22Rv1 (cell line): ENCODE measurements at regions not wholly inside any gene's neighbourhood (a gene's known extent, or its start where the extent isn't known, plus 50 kb on each side); places are given as distances from the start of the nearest gene placed in this dataset.
A peak's percentile ranks its signal among the peaks of the same experiment; 100 is the strongest.

Source experiments
- H3K27ac ChIP-seq: fragments of 450-650 bp; 2 replicates; pipeline ENCODE4 v1.5.1; 2017
- CTCF ChIP-seq: fragments of 450-650 bp; IDR thresholded peaks from 2 replicates; pipeline ENCODE4 v1.5.1; 2017; ENCODE audit warnings: mild to moderate bottlenecking
- ZFX ChIP-seq: fragments of 450-650 bp; IDR thresholded peaks from 2 replicates; pipeline ENCODE4 v1.6.1; 2017; ENCODE audit warnings: antibody characterized with exemption, borderline replicate concordance

GRCh38 chr6:91704531-91704930 lies 1117.7 kb upstream of the MAP3K7 start:
- H3K27ac ChIP-seq: no peak overlapping the region

DNA sequence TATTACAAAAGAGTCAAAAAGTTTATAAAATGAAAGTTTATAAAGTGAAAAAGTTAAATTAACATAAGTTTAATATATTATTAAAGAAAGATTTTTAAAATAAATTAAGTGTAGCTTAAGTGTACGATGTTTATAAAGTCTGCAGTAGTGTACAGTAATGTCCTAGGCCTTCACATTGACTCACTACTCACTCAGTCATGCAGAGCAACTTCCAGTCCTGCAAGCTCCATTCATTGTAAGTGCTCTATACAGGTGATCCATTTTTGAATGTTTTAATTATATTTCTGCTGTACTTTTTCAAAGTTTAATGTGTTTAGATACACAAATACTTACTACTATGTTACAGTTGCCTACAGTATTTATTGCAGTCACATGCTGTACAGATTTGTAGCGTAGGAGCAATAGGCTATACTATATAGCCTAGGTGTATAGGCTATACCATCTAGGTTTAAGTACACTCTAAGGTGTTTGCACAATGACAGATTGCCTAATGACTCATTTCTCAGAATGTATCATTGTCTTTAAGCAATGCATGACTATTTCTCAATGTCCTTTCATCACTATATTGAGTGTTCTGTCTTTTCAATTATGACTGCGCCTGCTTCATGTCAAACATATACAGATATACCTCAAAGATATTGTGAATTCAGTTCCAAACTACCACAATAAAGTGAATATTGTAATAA lies 1110.3 kb upstream of the MAP3K7 start:
- no peak overlapping the region for H3K27ac ChIP-seq
- no peak for TF ChIP-seq ZFX
- no peak for TF ChIP-seq CTCF

More at GRCh38 chr6:91704531-91704930, 1117.7 kb upstream of the MAP3K7 start:
- TF ChIP-seq ZFX: no peak
- no peak for TF ChIP-seq CTCF

DNA sequence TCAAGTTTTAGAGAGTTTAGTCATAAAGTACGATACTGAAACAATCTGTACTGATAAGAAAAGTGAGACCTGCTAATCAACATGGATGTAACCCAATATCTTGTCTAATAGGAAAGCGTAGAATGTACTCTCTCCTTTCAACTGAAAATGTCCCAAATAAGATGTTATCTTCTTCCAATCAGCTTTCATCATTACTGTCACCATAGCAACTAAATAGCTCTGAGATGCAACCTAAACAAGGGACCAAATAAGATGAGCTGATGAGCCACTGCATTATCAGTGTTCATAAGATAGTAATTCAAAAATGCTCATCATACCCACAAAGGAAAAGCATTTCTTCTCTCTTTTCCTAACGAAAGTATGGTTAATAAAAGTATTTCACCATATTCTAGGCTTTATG lies 1108.3 kb upstream of the MAP3K7 start:
- TF ChIP-seq ZFX (no peak), CTCF (no peak)
- no peak overlapping the region for H3K27ac ChIP-seq

DNA sequence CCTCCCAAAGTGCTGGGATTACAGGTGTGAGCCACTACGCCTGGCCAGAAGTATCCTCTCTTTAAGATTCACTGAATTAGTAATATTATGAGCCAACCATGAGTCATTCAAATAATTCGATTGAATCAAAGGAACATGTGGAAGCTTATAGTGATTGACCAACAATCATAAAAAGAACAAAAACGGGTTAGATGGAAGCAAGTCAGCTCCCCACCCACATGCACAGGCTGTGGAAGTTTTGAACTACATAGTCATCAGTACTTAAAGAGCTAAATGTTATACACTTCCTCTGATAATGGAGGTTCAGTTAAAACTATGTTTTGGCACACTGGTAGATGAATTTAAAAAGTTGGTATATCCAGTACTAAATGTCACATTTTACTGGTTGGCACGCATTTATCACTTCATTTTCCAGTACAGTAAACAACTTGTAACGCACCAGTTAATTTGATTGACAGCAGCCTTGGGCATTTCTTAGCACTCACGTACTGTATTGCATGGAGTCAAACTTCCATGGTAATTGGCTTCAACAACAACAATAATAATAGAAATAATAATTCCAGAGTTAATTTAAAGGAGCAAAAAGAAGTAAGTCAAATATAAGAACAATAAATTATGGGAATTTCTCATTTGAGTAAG lies 1107.3 kb upstream of the MAP3K7 start:
- TF ChIP-seq CTCF (no peak), ZFX (no peak)
- H3K27ac ChIP-seq: peak overlapping the region; percentile 25; the same call in 1 of the 2 replicates

DNA sequence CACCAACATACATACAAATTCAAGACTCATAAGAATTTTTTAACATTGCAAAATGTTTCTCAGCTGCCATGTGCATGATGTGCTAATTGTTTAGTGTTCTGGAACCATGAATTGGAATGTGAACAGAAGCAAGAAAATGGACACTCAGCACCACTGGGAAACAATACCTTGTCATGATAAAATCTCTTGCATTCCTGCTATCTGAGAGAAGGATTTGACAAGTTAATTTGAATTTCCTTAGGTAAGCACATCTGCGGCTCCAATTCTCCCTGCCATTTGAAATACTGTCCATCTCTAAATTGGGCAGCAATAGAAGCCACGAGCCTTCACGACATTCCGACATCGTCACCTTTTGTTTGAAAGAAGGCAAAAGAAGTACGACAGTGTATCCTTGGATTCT lies 1104.6 kb upstream of the MAP3K7 start:
- no peak overlapping the region for H3K27ac ChIP-seq
- no peak for TF ChIP-seq CTCF
- no peak for TF ChIP-seq ZFX

DNA sequence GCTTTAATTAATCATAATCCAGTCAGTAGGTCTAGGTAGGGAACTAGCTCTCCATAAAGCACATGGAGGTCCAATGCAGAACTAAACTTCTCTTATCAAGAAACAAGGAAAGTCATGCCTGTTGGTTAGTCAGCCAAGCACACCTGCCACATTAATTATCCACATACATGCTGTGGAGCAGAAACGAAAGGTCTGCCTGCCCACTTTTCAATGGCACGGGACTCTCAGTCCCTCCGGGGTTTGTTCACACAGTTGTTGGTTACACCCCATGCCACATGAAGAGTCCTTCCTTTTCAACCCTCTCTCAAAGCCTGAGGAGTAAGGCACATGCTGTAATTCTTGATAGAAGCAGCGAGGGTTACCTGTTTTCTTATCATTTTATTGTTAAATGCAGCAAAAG lies 1096.4 kb upstream of the MAP3K7 start:
- TF ChIP-seq CTCF (no peak), ZFX (no peak)
- H3K27ac ChIP-seq: no peak overlapping the region

GRCh38 chr6:91681296-91681695 lies 1094.4 kb upstream of the MAP3K7 start:
- no peak overlapping the region for H3K27ac ChIP-seq
- TF ChIP-seq ZFX: no peak
- no peak for TF ChIP-seq CTCF
